ENCODE measurements at regions not wholly inside any gene's neighbourhood (a gene's known extent, or its start where the extent isn't known, plus 50 kb on each side); places are given as distances from the start of the nearest gene placed in this dataset.
"Not testable (repeated sequence)": the region's sequence is repeated elsewhere in the genome, so short reads cannot be mapped to it uniquely, and the experiment has no call there.

GRCh38 chr12:85580562-85581168, 255.5 kb downstream of the RASSF9 start:
- DNase-seq, result no peak

GRCh38 chr12:85587158-85587557, 249.1 kb downstream of the RASSF9 start:
- no peak for DNase-seq

GRCh38 chr12:85588221-85588620, 248.0 kb downstream of the RASSF9 start:
- DNase-seq, result no peak

- DNase-seq, result no peak
Observed at GRCh38 chr12:85600841-85601240, 235.4 kb downstream of the RASSF9 start.

- DNase-seq, result no peak
Observed at GRCh38 chr12:85603556-85603955, 232.7 kb downstream of the RASSF9 start.

- DNase-seq, result no peak
Observed at GRCh38 chr12:85606455-85606854, 229.8 kb downstream of the RASSF9 start.

- no peak for DNase-seq
Observed at GRCh38 chr12:85609778-85610177, 226.4 kb downstream of the RASSF9 start.

- DNase-seq, result no peak
Observed at GRCh38 chr12:85610194-85610593, 226.0 kb downstream of the RASSF9 start.

GRCh38 chr12:85616201-85616600, 220.0 kb downstream of the RASSF9 start:
- DNase-seq, result no peak

- DNase-seq, result no peak
Observed at GRCh38 chr12:85617307-85618091, 218.7 kb downstream of the RASSF9 start.

- no peak for DNase-seq
Observed at GRCh38 chr12:85621041-85621440, 215.2 kb downstream of the RASSF9 start.

- DNase-seq, result no peak
Observed at GRCh38 chr12:85623763-85624162, 212.4 kb downstream of the RASSF9 start.

GRCh38 chr12:85625467-85625866, 210.7 kb downstream of the RASSF9 start:
- no peak for DNase-seq

GRCh38 chr12:85626001-85626783, 210.0 kb downstream of the RASSF9 start:
- no peak for DNase-seq

GRCh38 chr12:85626784-85627171, 209.4 kb downstream of the RASSF9 start:
- no peak for DNase-seq

GRCh38 chr12:85627584-85627983, 208.6 kb downstream of the RASSF9 start:
- no peak for DNase-seq

GRCh38 chr12:85628562-85628961, 207.6 kb downstream of the RASSF9 start:
- not testable (repeated sequence) for DNase-seq

- no peak for DNase-seq
Observed at GRCh38 chr12:85630851-85631250, 205.4 kb downstream of the RASSF9 start.

GRCh38 chr12:85632390-85632789, 203.8 kb downstream of the RASSF9 start:
- no peak for DNase-seq

- DNase-seq, result no peak
Observed at GRCh38 chr12:85633491-85633890, 202.7 kb downstream of the RASSF9 start.

GRCh38 chr12:85639834-85640233, 196.4 kb downstream of the RASSF9 start:
- no peak for DNase-seq

GRCh38 chr12:85641796-85642195, 194.4 kb downstream of the RASSF9 start:
- DNase-seq, result no peak

GRCh38 chr12:85642288-85642687, 193.9 kb downstream of the RASSF9 start:
- DNase-seq, result no peak

GRCh38 chr12:85642808-85643207, 193.4 kb downstream of the RASSF9 start:
- DNase-seq, result no peak

All from NCI-H524 treated with DMSO at 0.1 percent for 48 hours (cell line).